SK-N-SH (cell line): ENCODE measurements at regions not wholly inside any gene's neighbourhood (a gene's known extent, or its start where the extent isn't known, plus 50 kb on each side); places are given as distances from the start of the nearest gene placed in this dataset.

Source experiments
- CTCF ChIA-PET: fragments of 300-600, 350-600 bp; formaldehyde crosslinking; extraction: SDS; loops from one replicate; lab custom pipeline; 2021; lab: Yijun Ruan, JAX
- POLR2A ChIA-PET: fragments of 350-600 bp; sonication (Branson Sonifier 250); formaldehyde crosslinking; extraction: SDS; loops from one replicate; lab custom pipeline; 2020; ENCODE audit warnings: antibody characterized with exemption, inconsistent platforms; lab: Yijun Ruan, JAX
- DNase-seq: peaks from one replicate; pipeline ENCODE4 v3.0.0; 2012
- H2AFZ ChIP-seq: fragments of 200-600 bp; sonication (generic); 2 replicates; pipeline ENCODE4 v1.8.1; 2016; ENCODE audit warnings: antibody characterized with exemption, mild to moderate bottlenecking, low read depth
- H3F3A ChIP-seq: fragments of 200-600 bp; sonication (generic); replicated peaks from 2 replicates; pipeline ENCODE3; 2016; ENCODE audit warnings: antibody characterized with exemption, mild to moderate bottlenecking; ENCODE audit not compliant: insufficient read depth
- H3K27ac ChIP-seq, 2 experiments: fragments of 200-500 bp in 1 of 2; fragments of 200-600 bp in 1 of 2; sonication (Bioruptor generic) in 1 of 2; sonication (generic), shearing (Covaris generic) in 1 of 2; 2 replicates each; pipeline versions ENCODE4 v1.5.1 to v1.6.1; 2014 to 2016; ENCODE audit warnings: low read depth in 2 of 2, inconsistent platforms in 1 of 2, low read length in 1 of 2, mild to moderate bottlenecking in 1 of 2, mixed read lengths in 1 of 2
- H3K27me3 ChIP-seq: fragments of 200-600 bp; sonication (generic), shearing (Covaris generic); 2 replicates; pipeline ENCODE4 v1.6.1; 2016; ENCODE audit warnings: mixed run types; ENCODE audit not compliant: insufficient read depth
- H3K36me3 ChIP-seq, 2 experiments: fragments of 200-500 bp in 1 of 2; fragments of 200-600 bp in 1 of 2; sonication (Bioruptor generic) in 1 of 2; sonication (generic) in 1 of 2; replicated peaks in 1 of 2; 2 replicates each; pipeline versions ENCODE3 to v1.5.1; 2014 to 2016; ENCODE audit warnings: low read length in 1 of 2, mild to moderate bottlenecking in 1 of 2; ENCODE audit not compliant: insufficient read depth in 2 of 2, control insufficient read depth in 1 of 2
- H3K4me1 ChIP-seq, 2 experiments: fragments of 200-500 bp in 1 of 2; fragments of 200-600 bp in 1 of 2; sonication (Bioruptor generic) in 1 of 2; sonication (generic), shearing (Covaris generic) in 1 of 2; 2 replicates each; pipeline versions ENCODE4 v1.5.1 to v1.6.1; 2014 to 2016; ENCODE audit warnings: low read depth in 1 of 2, low read length in 1 of 2, mixed run types in 1 of 2; ENCODE audit not compliant: insufficient read depth in 2 of 2, control insufficient read depth in 1 of 2
- H3K4me2 ChIP-seq: fragments of 200-600 bp; sonication (generic), shearing (Covaris generic); 2 replicates; pipeline ENCODE4 v1.6.1; 2017; ENCODE audit warnings: mixed run types
- H3K4me3 ChIP-seq, 2 experiments: fragments of 200-500 bp in 1 of 2; fragments of 200-600 bp in 1 of 2; sonication (Bioruptor generic) in 1 of 2; sonication (generic), shearing (Covaris generic) in 1 of 2; 2 replicates each; pipeline versions ENCODE4 v1.5.1 to v1.8.1; 2014 to 2016; ENCODE audit warnings: low read depth in 2 of 2, inconsistent platforms in 1 of 2, low read length in 1 of 2, mild to moderate bottlenecking in 1 of 2, mixed read lengths in 1 of 2, moderate library complexity in 1 of 2
- H3K79me2 ChIP-seq: fragments of 200-600 bp; sonication (generic); 2 replicates; pipeline ENCODE4 v1.8.1; 2017; ENCODE audit warnings: mild to moderate bottlenecking; ENCODE audit not compliant: insufficient read depth
- H3K9ac ChIP-seq: fragments of 200-600 bp; sonication (generic); 2 replicates; pipeline ENCODE4 v1.6.1; 2017; ENCODE audit warnings: mixed run types
- H3K9me2 ChIP-seq: fragments of 200-600 bp; sonication (generic); 2 replicates; pipeline ENCODE4 v1.6.1; 2017; ENCODE audit warnings: mixed run types
- H3K9me3 ChIP-seq: fragments of 200-600 bp; sonication (generic); 2 replicates; pipeline ENCODE4 v1.6.1; 2017; ENCODE audit warnings: mixed run types, mild to moderate bottlenecking, moderate library complexity
- H4K20me1 ChIP-seq: fragments of 200-600 bp; sonication (generic); 2 replicates; pipeline ENCODE4 v1.6.1; 2017; ENCODE audit warnings: mild to moderate bottlenecking, mixed run types; ENCODE audit not compliant: insufficient read depth
- CHD2 ChIP-seq: fragments of 150-350 bp; IDR thresholded peaks from 2 replicates; pipeline ENCODE4 v1.6.1; 2018; ENCODE audit warnings: low read length; ENCODE audit not compliant: partially characterized antibody
- FOXM1 ChIP-seq: IDR thresholded peaks from 2 replicates; pipeline ENCODE4 v1.4.0; 2012; ENCODE audit warnings: low read depth, mild to moderate bottlenecking
- GATA2 ChIP-seq: sonication (generic); formaldehyde crosslinking; IDR thresholded peaks from 2 replicates; pipeline ENCODE4 v1.5.0; 2020; ENCODE audit warnings: mild to moderate bottlenecking, missing genetic modification reagents
- IRF3 ChIP-seq: fragments of 150-350 bp; IDR thresholded peaks from 2 replicates; pipeline ENCODE4 v1.6.1; 2016; ENCODE audit warnings: mild to moderate bottlenecking, low read depth, low read length
- JUND ChIP-seq: IDR thresholded peaks from 2 replicates; pipeline ENCODE4 v1.4.0; 2012
- MAX ChIP-seq: IDR thresholded peaks from 2 replicates; pipeline ENCODE4 v1.4.0; 2012; ENCODE audit warnings: low read depth
- MEF2A ChIP-seq: IDR thresholded peaks from 2 replicates; pipeline ENCODE4 v1.4.0; 2012; ENCODE audit warnings: low read depth, borderline replicate concordance
- MXI1 ChIP-seq: IDR thresholded peaks from 2 replicates; pipeline ENCODE4 v1.6.1; 2012; ENCODE audit warnings: mild to moderate bottlenecking, low read depth, low read length, improper control_type of control experiment
- RAD21 ChIP-seq: IDR thresholded peaks from 2 replicates; pipeline ENCODE4 v1.6.1; 2012; ENCODE audit warnings: mild to moderate bottlenecking, low read length
- RCOR1 ChIP-seq: fragments of 150-350 bp; IDR thresholded peaks from 2 replicates; pipeline ENCODE4 v1.6.1; 2017; ENCODE audit warnings: antibody characterized with exemption, low read length
- RXRA ChIP-seq: IDR thresholded peaks from 2 replicates; pipeline ENCODE4 v1.4.0; 2012; ENCODE audit warnings: low read depth, mild to moderate bottlenecking, borderline replicate concordance
- TCF12 ChIP-seq: IDR thresholded peaks from 2 replicates; pipeline ENCODE4 v1.4.0; 2012
- TEAD4 ChIP-seq: IDR thresholded peaks from 2 replicates; pipeline ENCODE4 v1.4.0; 2012; ENCODE audit warnings: mild to moderate bottlenecking, borderline replicate concordance; ENCODE audit not compliant: insufficient read depth
- YY1 ChIP-seq: IDR thresholded peaks from 2 replicates; pipeline ENCODE4 v1.4.0; 2012; ENCODE audit warnings: low read depth, mild to moderate bottlenecking
- WGBS: methylation state at CpG from one replicate; pipeline ENCODE4 v1.1.6; 2017; ENCODE audit warnings: low lambda C conversion rate; 5-methylcytosine and 5-hydroxymethylcytosine counted together
- TF ChIP-seq, protein P1 (sequence below): fragments of 150-350 bp; IDR thresholded peaks from 2 replicates; pipeline ENCODE4 v1.6.1; 2017; ENCODE audit warnings: antibody characterized with exemption, low read length, low read depth, borderline replicate concordance
- TF ChIP-seq, protein P2 (sequence below): IDR thresholded peaks from 2 replicates; pipeline ENCODE4 v1.4.0; 2012; ENCODE audit warnings: low read depth, borderline replicate concordance
- TF ChIP-seq, protein P3 (sequence below): IDR thresholded peaks from 2 replicates; pipeline ENCODE4 v1.6.1; 2012; ENCODE audit warnings: mild to moderate bottlenecking, low read depth, low read length, moderate library complexity
- TF ChIP-seq, protein P4 (sequence below): fragments of 200-600 bp; sonication (generic); IDR thresholded peaks from 2 replicates; pipeline ENCODE4 v1.6.1; 2017; ENCODE audit warnings: antibody characterized with exemption, mild to moderate bottlenecking, moderate library complexity

DNA sequence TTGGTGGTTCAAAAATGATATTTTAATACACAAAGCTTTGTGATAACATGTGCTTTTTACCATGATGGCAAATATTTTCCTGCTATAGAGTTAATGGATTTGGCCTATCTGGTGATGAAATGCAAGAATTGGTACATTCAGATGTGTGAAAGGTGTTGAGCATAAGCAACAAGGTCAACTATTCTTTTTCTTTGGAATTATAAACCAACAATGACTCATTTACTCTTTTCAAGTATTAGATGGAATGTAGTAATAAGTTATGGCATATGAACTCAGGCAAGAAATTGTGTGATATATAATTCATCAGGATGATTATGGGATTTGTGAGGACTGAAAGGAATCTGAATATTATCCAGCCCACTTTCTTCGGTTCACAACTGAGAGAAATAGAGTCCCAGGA lies 471.4 kb downstream of the ETNK1 start:
- no peak overlapping the region for H3K9ac ChIP-seq
- ChIA-PET CTCF (interaction anchor here (1.5 kb wide), 1 partner anchor 240 kb away, joined by 3 read pairs; no protein-coding TSS in a partner anchor), POLR2A (no interaction called here)
- WGBS = 76% methylated on average over 1 of the region's 1 CpG
- no peaks in the 10 kb centered on the region for H3K9me3 ChIP-seq
- no peak for DNase-seq
- H3K4me1 ChIP-seq = peaks cover 0 to 12% of the 10 kb centered on the region in 2 experiments; a peak in 2 of 4 replicates
- no peak for TF ChIP-seq RCOR1
- no peak for TF ChIP-seq MXI1
- no peak for TF ChIP-seq JUND
- no peak for TF ChIP-seq TCF12
- TF ChIP-seq, protein P1, sequence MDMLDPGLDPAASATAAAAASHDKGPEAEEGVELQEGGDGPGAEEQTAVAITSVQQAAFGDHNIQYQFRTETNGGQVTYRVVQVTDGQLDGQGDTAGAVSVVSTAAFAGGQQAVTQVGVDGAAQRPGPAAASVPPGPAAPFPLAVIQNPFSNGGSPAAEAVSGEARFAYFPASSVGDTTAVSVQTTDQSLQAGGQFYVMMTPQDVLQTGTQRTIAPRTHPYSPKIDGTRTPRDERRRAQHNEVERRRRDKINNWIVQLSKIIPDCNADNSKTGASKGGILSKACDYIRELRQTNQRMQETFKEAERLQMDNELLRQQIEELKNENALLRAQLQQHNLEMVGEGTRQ = no peak
- no peak for TF ChIP-seq IRF3
- no peak for TF ChIP-seq GATA2 (CRISPR knock-in tag)
- TF ChIP-seq, protein P2, sequence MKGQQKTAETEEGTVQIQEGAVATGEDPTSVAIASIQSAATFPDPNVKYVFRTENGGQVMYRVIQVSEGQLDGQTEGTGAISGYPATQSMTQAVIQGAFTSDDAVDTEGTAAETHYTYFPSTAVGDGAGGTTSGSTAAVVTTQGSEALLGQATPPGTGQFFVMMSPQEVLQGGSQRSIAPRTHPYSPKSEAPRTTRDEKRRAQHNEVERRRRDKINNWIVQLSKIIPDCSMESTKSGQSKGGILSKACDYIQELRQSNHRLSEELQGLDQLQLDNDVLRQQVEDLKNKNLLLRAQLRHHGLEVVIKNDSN = no peak
- no peak for TF ChIP-seq MEF2A
- H3K4me2 ChIP-seq = no peak overlapping the region
- no peaks in the 10 kb centered on the region for H3K27me3 ChIP-seq
- no peak overlapping the region for H3K27ac ChIP-seq
- H3K79me2 ChIP-seq = no peaks in the 10 kb centered on the region
- no peaks in the 10 kb centered on the region for H3F3A ChIP-seq
- H3K4me3 ChIP-seq = no peak overlapping the region
- no peaks in the 10 kb centered on the region for H3K9me2 ChIP-seq
- no peak overlapping the region for H2AFZ ChIP-seq
- H3K36me3 ChIP-seq = no peaks in the 10 kb centered on the region
- no peaks in the 10 kb centered on the region for H4K20me1 ChIP-seq

DNA sequence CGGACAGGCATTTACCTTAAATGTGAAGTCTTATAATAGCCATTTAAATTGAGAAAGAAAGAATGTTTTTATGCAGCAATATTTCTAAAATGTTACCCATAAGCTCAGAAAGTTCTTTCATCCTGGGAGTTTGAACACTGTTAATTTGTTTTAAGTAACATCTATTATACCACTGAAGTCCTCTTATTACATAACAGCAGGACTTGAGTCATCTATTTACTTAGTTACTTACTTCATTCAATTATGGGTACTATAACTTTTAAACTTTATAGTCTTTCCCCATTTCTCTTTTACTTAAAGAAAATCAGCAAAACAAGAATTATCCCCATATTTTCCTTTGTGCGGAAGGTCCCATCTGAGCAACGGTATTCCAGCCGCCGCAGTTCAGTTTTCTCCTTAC lies 473.1 kb downstream of the ETNK1 start:
- 37% methylated on average over 5 of the region's 5 CpGs for WGBS
- no peak overlapping the region for H3K4me3 ChIP-seq
- H3K27ac ChIP-seq = peak overlapping the region in 1 of 2 experiments; percentile 64; a peak in 2 of 4 replicates
- no peak overlapping the region for H3K9ac ChIP-seq
- H3K4me2 ChIP-seq = no peak overlapping the region
- ChIA-PET POLR2A (interaction anchor here (0.7 kb wide), 1 partner anchor 120 kb away, joined by 3 read pairs; no protein-coding TSS in a partner anchor), CTCF (interaction anchor here (0.8 to 1.6 kb wide), 5 partner anchors 10 to 412 kb away, joined by 3 to 4 read pairs (median 3); no protein-coding TSS in a partner anchor)
- H2AFZ ChIP-seq = no peak overlapping the region
- DNase-seq = no peak
- no peaks in the 10 kb centered on the region for H3K36me3 ChIP-seq
- no peaks in the 10 kb centered on the region for H3K9me3 ChIP-seq
- H3K79me2 ChIP-seq = no peaks in the 10 kb centered on the region
- no peaks in the 10 kb centered on the region for H3F3A ChIP-seq
- H3K4me1 ChIP-seq = peaks cover 0 to 12% of the 10 kb centered on the region in 2 experiments; a peak in 2 of 4 replicates
- H3K9me2 ChIP-seq = no peaks in the 10 kb centered on the region
- H3K27me3 ChIP-seq = no peaks in the 10 kb centered on the region
- H4K20me1 ChIP-seq = no peaks in the 10 kb centered on the region
- TF ChIP-seq RXRA (no peak), MEF2A (no peak), CHD2 (no peak), YY1 (no peak), TEAD4 (no peak), RCOR1 (no peak), TCF12 (no peak), MAX (no peak), FOXM1 (no peak), RAD21 (no peak)
- TF ChIP-seq, protein P2 = no peak
- TF ChIP-seq, protein P3, sequence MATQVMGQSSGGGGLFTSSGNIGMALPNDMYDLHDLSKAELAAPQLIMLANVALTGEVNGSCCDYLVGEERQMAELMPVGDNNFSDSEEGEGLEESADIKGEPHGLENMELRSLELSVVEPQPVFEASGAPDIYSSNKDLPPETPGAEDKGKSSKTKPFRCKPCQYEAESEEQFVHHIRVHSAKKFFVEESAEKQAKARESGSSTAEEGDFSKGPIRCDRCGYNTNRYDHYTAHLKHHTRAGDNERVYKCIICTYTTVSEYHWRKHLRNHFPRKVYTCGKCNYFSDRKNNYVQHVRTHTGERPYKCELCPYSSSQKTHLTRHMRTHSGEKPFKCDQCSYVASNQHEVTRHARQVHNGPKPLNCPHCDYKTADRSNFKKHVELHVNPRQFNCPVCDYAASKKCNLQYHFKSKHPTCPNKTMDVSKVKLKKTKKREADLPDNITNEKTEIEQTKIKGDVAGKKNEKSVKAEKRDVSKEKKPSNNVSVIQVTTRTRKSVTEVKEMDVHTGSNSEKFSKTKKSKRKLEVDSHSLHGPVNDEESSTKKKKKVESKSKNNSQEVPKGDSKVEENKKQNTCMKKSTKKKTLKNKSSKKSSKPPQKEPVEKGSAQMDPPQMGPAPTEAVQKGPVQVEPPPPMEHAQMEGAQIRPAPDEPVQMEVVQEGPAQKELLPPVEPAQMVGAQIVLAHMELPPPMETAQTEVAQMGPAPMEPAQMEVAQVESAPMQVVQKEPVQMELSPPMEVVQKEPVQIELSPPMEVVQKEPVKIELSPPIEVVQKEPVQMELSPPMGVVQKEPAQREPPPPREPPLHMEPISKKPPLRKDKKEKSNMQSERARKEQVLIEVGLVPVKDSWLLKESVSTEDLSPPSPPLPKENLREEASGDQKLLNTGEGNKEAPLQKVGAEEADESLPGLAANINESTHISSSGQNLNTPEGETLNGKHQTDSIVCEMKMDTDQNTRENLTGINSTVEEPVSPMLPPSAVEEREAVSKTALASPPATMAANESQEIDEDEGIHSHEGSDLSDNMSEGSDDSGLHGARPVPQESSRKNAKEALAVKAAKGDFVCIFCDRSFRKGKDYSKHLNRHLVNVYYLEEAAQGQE = no peak
- TF ChIP-seq, protein P4, sequence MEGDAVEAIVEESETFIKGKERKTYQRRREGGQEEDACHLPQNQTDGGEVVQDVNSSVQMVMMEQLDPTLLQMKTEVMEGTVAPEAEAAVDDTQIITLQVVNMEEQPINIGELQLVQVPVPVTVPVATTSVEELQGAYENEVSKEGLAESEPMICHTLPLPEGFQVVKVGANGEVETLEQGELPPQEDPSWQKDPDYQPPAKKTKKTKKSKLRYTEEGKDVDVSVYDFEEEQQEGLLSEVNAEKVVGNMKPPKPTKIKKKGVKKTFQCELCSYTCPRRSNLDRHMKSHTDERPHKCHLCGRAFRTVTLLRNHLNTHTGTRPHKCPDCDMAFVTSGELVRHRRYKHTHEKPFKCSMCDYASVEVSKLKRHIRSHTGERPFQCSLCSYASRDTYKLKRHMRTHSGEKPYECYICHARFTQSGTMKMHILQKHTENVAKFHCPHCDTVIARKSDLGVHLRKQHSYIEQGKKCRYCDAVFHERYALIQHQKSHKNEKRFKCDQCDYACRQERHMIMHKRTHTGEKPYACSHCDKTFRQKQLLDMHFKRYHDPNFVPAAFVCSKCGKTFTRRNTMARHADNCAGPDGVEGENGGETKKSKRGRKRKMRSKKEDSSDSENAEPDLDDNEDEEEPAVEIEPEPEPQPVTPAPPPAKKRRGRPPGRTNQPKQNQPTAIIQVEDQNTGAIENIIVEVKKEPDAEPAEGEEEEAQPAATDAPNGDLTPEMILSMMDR = no peak
